T-helper 2 cell treated with Interferon-gamma antibody and Interleukin-4, amounts not matched to agents 5 μg/mL and 100 μg/mL, for 36 hours (primary cell): ENCODE measurements at regions not wholly inside any gene's neighbourhood (a gene's known extent, or its start where the extent isn't known, plus 50 kb on each side); places are given as distances from the start of the nearest gene placed in this dataset.
"Not testable (repeated sequence)": the region's sequence is repeated elsewhere in the genome, so short reads cannot be mapped to it uniquely, and the experiment has no call there.

Source experiments
- DNase-seq: peaks from one replicate; pipeline ENCODE4 v3.0.0; 2021; ENCODE audit warnings: low spot score
- H3K27ac Mint-ChIP-seq: one replicate; pipeline ENCODE4 v1.8.0; 2021; ENCODE audit warnings: mild to moderate bottlenecking, mixed read lengths
- H3K27me3 Mint-ChIP-seq: one replicate; pipeline ENCODE4 v1.8.0; 2021; ENCODE audit warnings: low read depth, mixed read lengths
- H3K36me3 Mint-ChIP-seq: one replicate; pipeline ENCODE4 v1.8.0; 2021; ENCODE audit warnings: low read depth, mixed read lengths
- H3K4me1 Mint-ChIP-seq: one replicate; pipeline ENCODE4 v1.8.0; 2021; ENCODE audit warnings: low read depth, mixed read lengths
- H3K4me3 Mint-ChIP-seq: one replicate; pipeline ENCODE4 v1.8.0; 2022; ENCODE audit warnings: mild to moderate bottlenecking, moderate library complexity, mixed read lengths
- H3K9me3 Mint-ChIP-seq: one replicate; pipeline ENCODE4 v1.8.0; 2021; ENCODE audit warnings: mixed read lengths

- DNase-seq, result no peak
- Mint-ChIP-seq H3K4me1 (no peaks in the 10 kb centered on the region), H3K9me3 (no peaks in the 10 kb centered on the region), H3K27ac (no peak overlapping the region), H3K36me3 (no peaks in the 10 kb centered on the region), H3K27me3 (no peaks in the 10 kb centered on the region), H3K4me3 (no peak overlapping the region)
Measured at GRCh38 chr3:162978136-162978535, 1481.5 kb downstream of the OTOL1 start.

DNA sequence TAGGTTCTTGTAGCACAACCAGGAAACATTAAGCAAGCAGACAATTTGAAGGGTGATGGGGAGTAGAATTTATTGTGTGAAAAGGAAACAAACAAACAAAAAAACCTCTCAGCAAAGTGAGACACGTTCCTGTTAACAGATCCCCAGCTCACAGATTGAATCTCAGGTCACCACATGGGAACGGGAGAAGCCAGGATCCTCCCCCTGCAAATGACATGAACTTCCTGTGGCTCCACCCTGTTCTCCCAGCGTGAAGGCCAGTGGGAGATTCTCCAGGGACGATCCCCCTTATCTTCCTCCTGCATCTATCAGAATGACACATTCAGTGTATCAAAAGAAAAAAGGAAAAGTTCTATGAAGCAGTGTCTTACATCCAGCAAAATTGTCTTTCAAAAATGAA, 1488.1 kb downstream of the OTOL1 start:
- Mint-ChIP-seq H3K27ac (no peak overlapping the region), H3K9me3 (peaks cover 29% of the 10 kb centered on the region), H3K4me3 (no peak overlapping the region), H3K4me1 (no peaks in the 10 kb centered on the region), H3K36me3 (no peaks in the 10 kb centered on the region), H3K27me3 (no peaks in the 10 kb centered on the region)
- no peak for DNase-seq

GRCh38 chr3:162987085-162987794, 1490.6 kb downstream of the OTOL1 start:
- not testable (repeated sequence) for H3K4me1 Mint-ChIP-seq, H3K4me3 Mint-ChIP-seq, H3K36me3 Mint-ChIP-seq, DNase-seq, H3K27ac Mint-ChIP-seq, H3K27me3 Mint-ChIP-seq
- H3K9me3 Mint-ChIP-seq, result peaks cover 36% of the 10 kb centered on the region

GRCh38 chr3:162992741-162993140, 1496.1 kb downstream of the OTOL1 start:
- Mint-ChIP-seq H3K36me3 (no peaks in the 10 kb centered on the region), H3K4me3 (no peak overlapping the region), H3K27ac (no peak overlapping the region)

DNA sequence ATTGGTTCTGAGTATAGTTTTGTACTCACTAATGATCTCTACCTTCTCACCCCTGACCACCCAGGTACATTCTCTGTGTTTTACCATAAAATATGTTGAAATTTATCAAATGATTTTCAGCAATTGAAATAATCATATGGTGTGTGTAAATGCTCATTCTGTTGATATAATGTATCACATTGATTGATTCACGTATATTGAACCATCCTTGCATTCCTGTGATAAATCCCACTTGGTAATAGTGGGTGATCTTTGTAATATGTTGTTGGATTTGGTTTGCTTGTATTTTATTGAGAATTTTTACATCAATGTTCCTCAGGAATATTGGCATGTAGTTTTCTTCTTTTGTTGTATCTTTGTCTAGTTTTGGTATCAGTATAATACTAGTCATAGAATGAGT, 1497.6 kb downstream of the OTOL1 start:
- Mint-ChIP-seq H3K27ac (no peak overlapping the region), H3K4me3 (no peak overlapping the region), H3K9me3 (peaks cover 32% of the 10 kb centered on the region), H3K27me3 (no peaks in the 10 kb centered on the region), H3K36me3 (no peaks in the 10 kb centered on the region), H3K4me1 (no peaks in the 10 kb centered on the region)
- no peak for DNase-seq

More at GRCh38 chr3:162992741-162993140, 1496.1 kb downstream of the OTOL1 start:
- DNase-seq, result no peak
- Mint-ChIP-seq H3K27me3 (no peaks in the 10 kb centered on the region), H3K9me3 (peaks cover 31% of the 10 kb centered on the region), H3K4me1 (no peaks in the 10 kb centered on the region)

DNA sequence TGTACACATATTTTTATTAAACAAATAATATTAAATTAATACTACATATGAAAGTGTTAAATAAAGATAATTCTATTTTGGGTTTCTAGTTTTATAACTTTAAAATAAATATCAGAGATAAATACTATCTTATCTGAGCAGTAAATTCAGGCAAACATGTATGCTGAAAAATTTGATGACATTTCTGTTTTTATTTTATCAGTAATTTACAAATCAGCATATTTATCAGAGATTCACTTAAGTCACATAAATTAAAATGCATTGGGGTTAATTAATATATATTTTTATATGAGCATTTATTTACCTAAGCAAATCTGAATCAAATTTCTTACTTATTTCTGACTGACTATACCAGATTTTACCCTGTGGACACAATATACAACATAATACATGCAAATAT, 1499.8 kb downstream of the OTOL1 start:
- Mint-ChIP-seq H3K27ac (no peak overlapping the region), H3K36me3 (no peaks in the 10 kb centered on the region), H3K27me3 (no peaks in the 10 kb centered on the region), H3K9me3 (peaks cover 25% of the 10 kb centered on the region), H3K4me3 (no peak overlapping the region), H3K4me1 (no peaks in the 10 kb centered on the region)
- DNase-seq, result no peak

GRCh38 chr3:162998205-162998604, 1501.6 kb downstream of the OTOL1 start:
- Mint-ChIP-seq H3K9me3 (peaks cover 23% of the 10 kb centered on the region), H3K27me3 (no peaks in the 10 kb centered on the region), H3K4me1 (no peaks in the 10 kb centered on the region), H3K27ac (no peak overlapping the region), H3K36me3 (no peaks in the 10 kb centered on the region), H3K4me3 (no peak overlapping the region)
- no peak for DNase-seq

- Mint-ChIP-seq H3K36me3 (no peaks in the 10 kb centered on the region), H3K27ac (no peak overlapping the region), H3K9me3 (peaks cover 16% of the 10 kb centered on the region), H3K27me3 (no peaks in the 10 kb centered on the region), H3K4me3 (no peak overlapping the region), H3K4me1 (no peaks in the 10 kb centered on the region)
- no peak for DNase-seq
Measured at GRCh38 chr3:163011596-163011995, 1515.0 kb downstream of the OTOL1 start.

GRCh38 chr3:163016251-163016650, 1519.6 kb downstream of the OTOL1 start:
- Mint-ChIP-seq H3K36me3 (no peaks in the 10 kb centered on the region), H3K27me3 (no peaks in the 10 kb centered on the region), H3K4me3 (no peak overlapping the region), H3K4me1 (no peaks in the 10 kb centered on the region), H3K9me3 (peaks cover 16% of the 10 kb centered on the region), H3K27ac (no peak overlapping the region)
- no peak for DNase-seq

GRCh38 chr3:163018067-163018466, 1521.5 kb downstream of the OTOL1 start:
- no peaks in the 10 kb centered on the region for H3K36me3 Mint-ChIP-seq
- no peak overlapping the region for H3K27ac Mint-ChIP-seq
- H3K4me3 Mint-ChIP-seq, result no peak overlapping the region
- no peaks in the 10 kb centered on the region for H3K27me3 Mint-ChIP-seq
- DNase-seq, result no peak
- no peaks in the 10 kb centered on the region for H3K4me1 Mint-ChIP-seq
- H3K9me3 Mint-ChIP-seq, result peaks cover 16% of the 10 kb centered on the region

DNA sequence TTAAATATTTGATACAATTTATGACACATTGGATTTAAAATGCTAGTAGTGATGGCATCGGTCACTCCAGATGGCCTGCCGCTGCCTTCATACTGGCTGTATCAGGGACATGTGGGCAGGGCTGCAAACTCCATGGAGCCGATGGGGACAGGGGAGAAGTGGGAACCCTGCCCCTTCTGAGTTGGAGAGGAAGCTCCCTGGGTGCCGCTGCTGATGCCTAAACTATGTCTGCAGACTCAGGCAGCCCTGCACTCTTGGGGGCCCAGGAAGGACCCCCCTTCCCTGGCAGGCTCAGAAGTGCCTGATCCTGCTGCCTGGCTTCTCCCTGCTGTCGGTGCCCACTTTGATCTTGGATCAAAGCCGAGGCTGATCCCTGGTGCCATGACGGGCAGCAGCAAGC, 1522.1 kb downstream of the OTOL1 start:
- no peak overlapping the region for H3K4me3 Mint-ChIP-seq
- no peaks in the 10 kb centered on the region for H3K4me1 Mint-ChIP-seq
- no peak overlapping the region for H3K27ac Mint-ChIP-seq
- no peaks in the 10 kb centered on the region for H3K36me3 Mint-ChIP-seq
- no peaks in the 10 kb centered on the region for H3K27me3 Mint-ChIP-seq
- DNase-seq, result no peak
- H3K9me3 Mint-ChIP-seq, result peaks cover 16% of the 10 kb centered on the region

GRCh38 chr3:163019260-163019659, 1522.7 kb downstream of the OTOL1 start:
- H3K4me1 Mint-ChIP-seq, result no peaks in the 10 kb centered on the region
- H3K27me3 Mint-ChIP-seq, result no peaks in the 10 kb centered on the region
- peaks cover 16% of the 10 kb centered on the region for H3K9me3 Mint-ChIP-seq
- H3K27ac Mint-ChIP-seq, result no peak overlapping the region
- H3K36me3 Mint-ChIP-seq, result no peaks in the 10 kb centered on the region
- no peak overlapping the region for H3K4me3 Mint-ChIP-seq
- DNase-seq, result no peak

DNA sequence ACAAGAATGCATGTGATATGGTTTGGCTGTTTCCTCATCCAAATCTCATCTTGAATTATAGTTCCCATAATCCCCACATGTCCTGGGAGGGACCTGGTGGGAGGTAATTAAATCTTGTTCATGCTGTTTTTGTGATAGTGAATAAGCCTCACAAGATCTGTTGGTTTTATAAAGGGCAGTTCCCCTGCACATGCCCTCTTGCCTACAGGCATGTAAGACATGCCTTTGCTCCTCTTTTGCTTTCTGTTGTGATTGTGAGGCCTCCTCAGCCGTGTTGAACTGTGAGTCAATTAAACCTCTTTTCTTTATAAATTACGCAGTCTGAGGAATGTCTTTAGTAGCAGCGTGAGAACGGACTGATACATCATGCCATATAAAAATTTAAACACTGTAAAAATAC, 1537.0 kb downstream of the OTOL1 start:
- no peak for DNase-seq
- Mint-ChIP-seq H3K4me3 (no peak overlapping the region), H3K4me1 (no peaks in the 10 kb centered on the region), H3K9me3 (peaks cover 3% of the 10 kb centered on the region), H3K36me3 (no peaks in the 10 kb centered on the region), H3K27me3 (no peaks in the 10 kb centered on the region), H3K27ac (no peak overlapping the region)

GRCh38 chr3:163039636-163040035, 1543.0 kb downstream of the OTOL1 start:
- peaks cover 7% of the 10 kb centered on the region for H3K9me3 Mint-ChIP-seq
- no peaks in the 10 kb centered on the region for H3K4me1 Mint-ChIP-seq
- no peaks in the 10 kb centered on the region for H3K27me3 Mint-ChIP-seq
- H3K27ac Mint-ChIP-seq, result no peak overlapping the region
- no peak overlapping the region for H3K4me3 Mint-ChIP-seq
- no peak for DNase-seq
- no peaks in the 10 kb centered on the region for H3K36me3 Mint-ChIP-seq

DNA sequence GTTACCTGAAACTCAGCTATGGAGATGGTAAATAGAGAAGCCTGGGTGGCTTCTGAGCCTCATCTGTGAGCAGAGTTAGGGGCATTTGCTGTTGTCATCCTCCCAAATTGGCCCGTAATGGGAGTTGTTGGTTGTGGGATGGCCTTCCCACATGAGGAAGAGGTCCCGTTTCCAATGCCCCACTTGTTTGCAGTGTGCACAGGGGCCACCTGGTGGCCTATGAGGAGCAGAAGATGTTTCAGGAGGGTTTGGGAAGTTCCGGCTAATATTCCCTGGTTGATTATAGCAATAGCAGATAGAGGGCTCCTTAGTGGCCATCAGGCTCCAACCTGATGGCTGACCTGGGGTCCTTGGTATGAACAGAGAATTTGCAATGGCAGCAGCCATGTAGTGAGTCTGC, 1546.5 kb downstream of the OTOL1 start:
- no peak overlapping the region for H3K27ac Mint-ChIP-seq
- H3K36me3 Mint-ChIP-seq, result no peaks in the 10 kb centered on the region
- H3K27me3 Mint-ChIP-seq, result no peaks in the 10 kb centered on the region
- H3K4me1 Mint-ChIP-seq, result no peaks in the 10 kb centered on the region
- no peak overlapping the region for H3K4me3 Mint-ChIP-seq
- no peak for DNase-seq
- peaks cover 4% of the 10 kb centered on the region for H3K9me3 Mint-ChIP-seq
